ENCODE measurements at regions not wholly inside any gene's neighbourhood (a gene's known extent, or its start where the extent isn't known, plus 50 kb on each side); places are given as distances from the start of the nearest gene placed in this dataset.

GRCh38 chr17:70879401-70879800 is 710.1 kb downstream of the KCNJ2 start:
- no peaks in the 10 kb centered on the region for H3K36me3 ChIP-seq
- H3K27ac ChIP-seq: no peak overlapping the region
- no peaks in the 10 kb centered on the region for H3K27me3 ChIP-seq
- H3K4me1 ChIP-seq: no peaks in the 10 kb centered on the region
- DNase-seq (ENCODE audit: low spot score in 2 of 2): no peak
- no peak for TF ChIP-seq EP300 (IDR thresholded peaks at IDR 0.05)
- TF ChIP-seq CTCF (IDR thresholded peaks at IDR 0.05): no peak
- TF ChIP-seq POLR2AphosphoS5 (IDR thresholded peaks at IDR 0.05): no peak
- no peak for TF ChIP-seq POLR2A (IDR thresholded peaks at IDR 0.05)
- no peak overlapping the region for H3K4me3 ChIP-seq
- 82% methylated on average over 3 of the region's 3 CpGs for WGBS
- H3K9me3 ChIP-seq: no peaks in the 10 kb centered on the region

GRCh38 chr17:70881093-70881492 is 711.8 kb downstream of the KCNJ2 start:
- no peaks in the 10 kb centered on the region for H3K4me1 ChIP-seq
- no peak for DNase-seq (ENCODE audit: low spot score in 2 of 2)
- H3K9me3 ChIP-seq: no peaks in the 10 kb centered on the region
- H3K27ac ChIP-seq: no peak overlapping the region
- no peak overlapping the region for H3K4me3 ChIP-seq
- H3K36me3 ChIP-seq: no peaks in the 10 kb centered on the region
- no peaks in the 10 kb centered on the region for H3K27me3 ChIP-seq
- TF ChIP-seq CTCF (IDR thresholded peaks at IDR 0.05) (no peak), POLR2A (IDR thresholded peaks at IDR 0.05) (no peak), EP300 (IDR thresholded peaks at IDR 0.05) (no peak), POLR2AphosphoS5 (IDR thresholded peaks at IDR 0.05) (no peak)
- WGBS: 16% methylated on average over 1 of the region's 1 CpG

GRCh38 chr17:70882504-70882903 is 713.2 kb downstream of the KCNJ2 start:
- no peak overlapping the region for H3K4me3 ChIP-seq
- no peaks in the 10 kb centered on the region for H3K9me3 ChIP-seq
- 74% methylated on average over 6 of the region's 6 CpGs for WGBS
- H3K4me1 ChIP-seq: no peaks in the 10 kb centered on the region
- no peak for TF ChIP-seq CTCF (IDR thresholded peaks at IDR 0.05)
- no peak for TF ChIP-seq EP300 (IDR thresholded peaks at IDR 0.05)
- TF ChIP-seq POLR2AphosphoS5 (IDR thresholded peaks at IDR 0.05): no peak
- TF ChIP-seq POLR2A (IDR thresholded peaks at IDR 0.05): no peak
- H3K27ac ChIP-seq: no peak overlapping the region
- no peaks in the 10 kb centered on the region for H3K27me3 ChIP-seq
- no peaks in the 10 kb centered on the region for H3K36me3 ChIP-seq
- no peak for DNase-seq (ENCODE audit: low spot score in 2 of 2)

- H3K27ac ChIP-seq: no peak overlapping the region
- H3K9me3 ChIP-seq: no peaks in the 10 kb centered on the region
- no peaks in the 10 kb centered on the region for H3K27me3 ChIP-seq
- WGBS: 45% methylated on average over 2 of the region's 2 CpGs
- TF ChIP-seq EP300 (IDR thresholded peaks at IDR 0.05) (no peak), POLR2AphosphoS5 (IDR thresholded peaks at IDR 0.05) (no peak), POLR2A (IDR thresholded peaks at IDR 0.05) (no peak), CTCF (IDR thresholded peaks at IDR 0.05) (no peak)
- no peaks in the 10 kb centered on the region for H3K4me1 ChIP-seq
- no peak overlapping the region for H3K4me3 ChIP-seq
- DNase-seq (ENCODE audit: low spot score in 2 of 2): no peak
- no peaks in the 10 kb centered on the region for H3K36me3 ChIP-seq
Measured at GRCh38 chr17:70886648-70887047, 717.3 kb downstream of the KCNJ2 start.

GRCh38 chr17:70888324-70888723 is 719.0 kb downstream of the KCNJ2 start:
- no peak overlapping the region for H3K27ac ChIP-seq
- no peaks in the 10 kb centered on the region for H3K27me3 ChIP-seq
- no peak for DNase-seq (ENCODE audit: low spot score in 2 of 2)
- H3K36me3 ChIP-seq: no peaks in the 10 kb centered on the region
- no peaks in the 10 kb centered on the region for H3K4me1 ChIP-seq
- H3K4me3 ChIP-seq: no peak overlapping the region
- WGBS: 65% methylated on average over 2 of the region's 2 CpGs
- TF ChIP-seq POLR2A (IDR thresholded peaks at IDR 0.05): no peak
- no peak for TF ChIP-seq EP300 (IDR thresholded peaks at IDR 0.05)
- no peak for TF ChIP-seq POLR2AphosphoS5 (IDR thresholded peaks at IDR 0.05)
- no peak for TF ChIP-seq CTCF (IDR thresholded peaks at IDR 0.05)
- H3K9me3 ChIP-seq: no peaks in the 10 kb centered on the region
